ENCODE measurements at regions not wholly inside any gene's neighbourhood (a gene's known extent, or its start where the extent isn't known, plus 50 kb on each side); places are given as distances from the start of the nearest gene placed in this dataset.

GRCh38 chr2:2698182-2699120, 367.4 kb upstream of the MYT1L start:
- Histone ChIP-seq H3K9me3 (no peaks in the 10 kb centered on the region), H3K27ac (no peak overlapping the region), H3K27me3 (peaks cover 0 to 11% (median 0%) of the 10 kb centered on the region in 4 donors), H3K36me3 (no peaks in the 10 kb centered on the region), H3K4me1 (peaks cover 0 to 15% (median 0%) of the 10 kb centered on the region in 3 donors), H3K4me3 (no peak overlapping the region)
- DNase-seq, result no peak
- WGBS, 2 donors, result 85 to 90% methylated on average over 12 to 20 of the region's 24 CpGs
- intact Hi-C loops (cut with DNase I), result no loop called here
- peak in 3 of 6 experiments; percentile 19 to 41 (median 30) for TF ChIP-seq CTCF (IDR thresholded peaks at IDR 0.05)
- no peak for TF ChIP-seq POLR2A (IDR thresholded peaks at IDR 0.05)

GRCh38 chr2:2696733-2697455, 365.8 kb upstream of the MYT1L start:
- H3K4me1 ChIP-seq, result peaks cover 0 to 15% (median 0%) of the 10 kb centered on the region in 3 donors
- no peak for DNase-seq

GRCh38 chr2:2696325-2696724, 365.2 kb upstream of the MYT1L start:
- WGBS, 2 donors, result 44 to 75% methylated on average over 1 to 5 of the region's 5 CpGs
- Histone ChIP-seq H3K27me3 (peaks cover 0 to 22% (median 0%) of the 10 kb centered on the region in 4 donors), H3K27ac (no peak overlapping the region), H3K4me1 (peaks cover 0 to 15% (median 0%) of the 10 kb centered on the region in 3 donors), H3K4me3 (no peak overlapping the region), H3K36me3 (no peaks in the 10 kb centered on the region), H3K9me3 (no peaks in the 10 kb centered on the region)
- intact Hi-C loops (cut with DNase I), result no loop called here
- TF ChIP-seq CTCF (IDR thresholded peaks at IDR 0.05) (no peak), POLR2A (IDR thresholded peaks at IDR 0.05) (no peak)
- DNase-seq, result no peak

More at GRCh38 chr2:2696733-2697455, 365.8 kb upstream of the MYT1L start:
- TF ChIP-seq CTCF (IDR thresholded peaks at IDR 0.05) (no peak), POLR2A (IDR thresholded peaks at IDR 0.05) (no peak)
- peaks cover 0 to 22% (median 0%) of the 10 kb centered on the region in 4 donors for H3K27me3 ChIP-seq
- no peak overlapping the region for H3K27ac ChIP-seq
- no peak overlapping the region for H3K4me3 ChIP-seq
- H3K36me3 ChIP-seq, result no peaks in the 10 kb centered on the region
- 72 to 82% methylated on average over 9 to 11 of the region's 13 CpGs for WGBS, 2 donors
- H3K9me3 ChIP-seq, result no peaks in the 10 kb centered on the region
- intact Hi-C loops (cut with DNase I), result no loop called here

GRCh38 chr2:2694746-2695145, 363.7 kb upstream of the MYT1L start:
- Histone ChIP-seq H3K4me3 (no peak overlapping the region), H3K4me1 (peaks cover 0 to under 1% (median 0%) of the 10 kb centered on the region in 3 donors), H3K36me3 (no peaks in the 10 kb centered on the region), H3K27ac (no peak overlapping the region), H3K9me3 (no peaks in the 10 kb centered on the region), H3K27me3 (peaks cover 0 to 22% (median 0%) of the 10 kb centered on the region in 4 donors)
- TF ChIP-seq POLR2A (IDR thresholded peaks at IDR 0.05) (no peak), CTCF (IDR thresholded peaks at IDR 0.05) (no peak)
- no peak for DNase-seq
- WGBS, 2 donors, result 70 to 76% methylated on average over 10 to 12 of the region's 13 CpGs
- intact Hi-C loops (cut with DNase I), result no loop called here
